Gastrocnemius medialis (tissue), 4 donors: ENCODE measurements at regions not wholly inside any gene's neighbourhood (a gene's known extent, or its start where the extent isn't known, plus 50 kb on each side); places are given as distances from the start of the nearest gene placed in this dataset.

Experiments used
- ATAC-seq, 2 donors: fragments of 150-250 bp; one replicate each; pipeline ENCODE4 v1.9.1; 2016
- DNase-seq, 2 donors: peaks; one replicate each; pipeline ENCODE4 v3.0.0-alpha.2; 2019
- H3K27ac ChIP-seq, 4 donors: fragments of 200-600 bp; sonication (generic); 1 replicate in 1 of 4; 2 replicates in 3 of 4; pipeline ENCODE4 v1.5.1; 2016 to 2018; ENCODE audit warnings: mild to moderate bottlenecking in 2 of 4, moderate library complexity in 1 of 4
- H3K27me3 ChIP-seq, 3 donors: fragments of 200-600 bp; sonication (generic) in 2 of 3; 1 replicate in 1 of 3; 2 replicates in 2 of 3; pipeline versions ENCODE4 v1.5.1 to v1.6.0; 2016 to 2019; ENCODE audit warnings: mild to moderate bottlenecking in 1 of 3, moderate library complexity in 1 of 3
- H3K36me3 ChIP-seq, 2 donors: fragments of 200-600 bp; sonication (generic) in 1 of 2; one replicate each; pipeline ENCODE4 v1.5.1; 2017 to 2018
- H3K4me1 ChIP-seq, 2 donors: fragments of 200-600 bp; sonication (generic) in 1 of 2; one replicate each; pipeline ENCODE4 v1.5.1; 2016 to 2017; ENCODE audit warnings: mild to moderate bottlenecking in 2 of 2
- H3K4me3 ChIP-seq, 4 donors: fragments of 200-600 bp; sonication (generic) in 3 of 4; 1 replicate in 1 of 4; 2 replicates in 3 of 4; pipeline ENCODE4 v1.5.1; 2016 to 2019; ENCODE audit warnings: mild to moderate bottlenecking in 2 of 4
- H3K9me3 ChIP-seq, 3 donors: fragments of 200-600 bp; sonication (generic) in 2 of 3; 1 replicate in 1 of 3; 2 replicates in 2 of 3; pipeline ENCODE4 v1.5.1; 2016 to 2019
- CTCF ChIP-seq, 5 experiments: fragments of 450-650 bp in 3 of 5; fragments of 200-600 bp in 2 of 5; sonication (generic) in 2 of 5; IDR thresholded peaks in 4 of 5; conservative IDR thresholded peaks in 1 of 5; 1 replicate in 4 of 5; 2 replicates in 1 of 5; pipeline ENCODE4 v1.5.1; 2016 to 2019; ENCODE audit warnings: antibody characterized with exemption in 5 of 5, mild to moderate bottlenecking in 3 of 5, moderate library complexity in 3 of 5
- POLR2A ChIP-seq, 2 donors: fragments of 450-650 bp; IDR thresholded peaks; one replicate each; pipeline ENCODE4 v1.6.1; 2017; ENCODE audit warnings: antibody characterized with exemption in 2 of 2, mild to moderate bottlenecking in 2 of 2, moderate library complexity in 2 of 2
- in situ Hi-C, 4 donors: fragments of 200-750 bp; cut with MboI; loops; one replicate each; pipeline versions ENCODE4 v1.15.0 to v1.8.0; 2017; ENCODE audit warnings: low sequenced_read_pairs in 4 of 4
- intact Hi-C: fragments of 100-400 bp; cut with DNase I; formaldehyde crosslinking; loops from one replicate; pipeline ENCODE4 v1.15.1; 2023; ENCODE audit warnings: low total_unique reads

- TF ChIP-seq POLR2A (IDR thresholded peaks at IDR 0.05): no peak
- no peak for TF ChIP-seq CTCF (IDR thresholded peaks at IDR 0.05 in 4 of 5, conservative IDR thresholded peaks at IDR 0.05 in 1 of 5)
- Histone ChIP-seq H3K9me3 (no peaks in the 10 kb centered on the region), H3K4me3 (no peak overlapping the region), H3K27ac (no peak overlapping the region), H3K27me3 (no peaks in the 10 kb centered on the region), H3K4me1 (no peaks in the 10 kb centered on the region), H3K36me3 (no peaks in the 10 kb centered on the region)
- DNase-seq (no peak), ATAC-seq (no peak)
- intact Hi-C loops: no loop called here
- in situ Hi-C loops: no loop called here
Observed at GRCh38 chr6:82739303-82739702, 326.3 kb downstream of the UBE3D start.

GRCh38 chr6:82740072-82740471 lies 325.6 kb downstream of the UBE3D start:
- no peak overlapping the region for H3K27ac ChIP-seq
- TF ChIP-seq POLR2A (IDR thresholded peaks at IDR 0.05): no peak
- intact Hi-C loops: no loop called here

DNA sequence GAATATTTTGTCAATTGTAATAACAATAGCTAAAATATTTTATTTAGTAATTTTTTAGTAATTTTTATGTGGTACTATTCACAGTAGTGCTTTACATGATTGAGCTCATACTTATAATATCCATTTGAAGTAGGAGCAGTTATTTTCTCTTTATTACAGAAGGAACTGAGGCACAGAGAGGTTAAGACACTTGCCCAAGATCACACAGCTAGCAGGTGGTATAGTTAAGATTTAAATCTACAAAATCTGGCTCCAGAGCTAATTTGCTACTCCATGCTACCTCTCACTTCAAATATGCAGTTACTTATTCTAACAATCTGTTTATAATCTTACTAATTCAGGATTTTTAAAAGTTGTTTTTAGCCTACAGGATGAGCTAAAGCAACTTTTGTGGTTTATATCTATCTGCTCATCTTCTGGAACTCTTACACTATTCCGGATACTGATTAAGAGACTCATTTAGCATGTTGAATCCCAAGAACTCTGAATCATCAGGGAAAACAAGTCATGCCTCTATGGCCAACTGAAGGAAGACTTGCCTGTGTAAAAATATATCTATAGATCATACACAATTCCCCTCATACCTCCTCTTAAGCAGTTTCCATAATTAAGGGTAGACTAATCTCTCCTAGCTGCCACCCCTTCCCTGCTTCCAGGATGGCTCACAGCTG lies 324.2 kb downstream of the UBE3D start:
- no peak for ATAC-seq
- in situ Hi-C loops (no loop called here), intact Hi-C loops (no loop called here)
- Histone ChIP-seq H3K4me1 (no peaks in the 10 kb centered on the region), H3K4me3 (no peak overlapping the region), H3K36me3 (no peaks in the 10 kb centered on the region), H3K27me3 (no peaks in the 10 kb centered on the region), H3K9me3 (no peaks in the 10 kb centered on the region), H3K27ac (no peak overlapping the region)
- TF ChIP-seq CTCF (IDR thresholded peaks at IDR 0.05 in 4 of 5, conservative IDR thresholded peaks at IDR 0.05 in 1 of 5) (no peak), POLR2A (IDR thresholded peaks at IDR 0.05) (no peak)
- no peak for DNase-seq

More at GRCh38 chr6:82740072-82740471, 325.6 kb downstream of the UBE3D start:
- no peaks in the 10 kb centered on the region for H3K27me3 ChIP-seq
- ATAC-seq (no peak), DNase-seq (no peak)
- H3K4me1 ChIP-seq: no peaks in the 10 kb centered on the region
- in situ Hi-C loops: no loop called here
- no peak overlapping the region for H3K4me3 ChIP-seq
- no peaks in the 10 kb centered on the region for H3K36me3 ChIP-seq
- H3K9me3 ChIP-seq: no peaks in the 10 kb centered on the region

- Histone ChIP-seq H3K27me3 (no peaks in the 10 kb centered on the region), H3K27ac (no peak overlapping the region), H3K4me3 (no peak overlapping the region), H3K4me1 (no peaks in the 10 kb centered on the region), H3K36me3 (no peaks in the 10 kb centered on the region), H3K9me3 (no peaks in the 10 kb centered on the region)
- ATAC-seq (no peak), DNase-seq (no peak)
- TF ChIP-seq CTCF (IDR thresholded peaks at IDR 0.05 in 4 of 5, conservative IDR thresholded peaks at IDR 0.05 in 1 of 5): no peak
- no peak for TF ChIP-seq POLR2A (IDR thresholded peaks at IDR 0.05)
- in situ Hi-C loops (no loop called here), intact Hi-C loops (no loop called here)
Observed at GRCh38 chr6:82741996-82742385, 323.6 kb downstream of the UBE3D start.

- intact Hi-C loops (no loop called here), in situ Hi-C loops (no loop called here)
- no peak overlapping the region for H3K4me3 ChIP-seq
- H3K36me3 ChIP-seq: no peaks in the 10 kb centered on the region
- TF ChIP-seq CTCF (IDR thresholded peaks at IDR 0.05 in 4 of 5, conservative IDR thresholded peaks at IDR 0.05 in 1 of 5) (no peak), POLR2A (IDR thresholded peaks at IDR 0.05) (no peak)
- no peaks in the 10 kb centered on the region for H3K4me1 ChIP-seq
- H3K9me3 ChIP-seq: no peaks in the 10 kb centered on the region
- H3K27me3 ChIP-seq: no peaks in the 10 kb centered on the region
- DNase-seq (no peak), ATAC-seq (no peak)
- H3K27ac ChIP-seq: no peak overlapping the region
Observed at GRCh38 chr6:82744286-82745015, 321.2 kb downstream of the UBE3D start.
